Testis (tissue), 2 donors: ENCODE measurements at regions not wholly inside any gene's neighbourhood (a gene's known extent, or its start where the extent isn't known, plus 50 kb on each side); places are given as distances from the start of the nearest gene placed in this dataset.

Experiments used
- CTCF ChIP-seq, 3 experiments: fragments of 450-650 bp in 2 of 3; fragments of 200-600 bp in 1 of 3; sonication (generic) in 1 of 3; IDR thresholded peaks; one replicate each; pipeline ENCODE4 v1.5.1; 2016 to 2019; ENCODE audit warnings: antibody characterized with exemption in 3 of 3, mild to moderate bottlenecking in 2 of 3, moderate library complexity in 1 of 3
- POLR2A ChIP-seq: fragments of 450-650 bp; IDR thresholded peaks from one replicate; pipeline ENCODE4 v1.6.1; 2017; ENCODE audit warnings: antibody characterized with exemption, mild to moderate bottlenecking, moderate library complexity

- TF ChIP-seq CTCF (IDR thresholded peaks at IDR 0.05) (no peak), POLR2A (no peak)
Measured at GRCh38 chr21:35144978-35145377, 95.9 kb upstream of the RUNX1 start.
